HL-60 (cell line): ENCODE measurements at regions not wholly inside any gene's neighbourhood (a gene's known extent, or its start where the extent isn't known, plus 50 kb on each side); places are given as distances from the start of the nearest gene placed in this dataset.

Experiments
- GABPA ChIP-seq: IDR thresholded peaks from 2 replicates; pipeline ENCODE4 v1.6.1; 2012; ENCODE audit warnings: low read depth
- POLR2AphosphoS5 ChIP-seq: IDR thresholded peaks from 2 replicates; pipeline ENCODE4 v1.6.1; 2012; ENCODE audit warnings: low read depth
- SPI1 ChIP-seq: IDR thresholded peaks from 2 replicates; pipeline ENCODE4 v1.6.1; 2012; ENCODE audit warnings: low read depth, mild to moderate bottlenecking, borderline replicate concordance
- TF ChIP-seq, protein P1 (sequence below): IDR thresholded peaks from one replicate; pipeline ENCODE4 v1.5.1; 2011; ENCODE audit warnings: low read length, control low read depth, inconsistent platforms; ENCODE audit not compliant: insufficient read depth
- TF ChIP-seq, protein P2 (sequence below): IDR thresholded peaks from 2 replicates; pipeline ENCODE4 v1.6.1; 2012; ENCODE audit warnings: low read depth; ENCODE audit not compliant: insufficient replicate concordance

DNA sequence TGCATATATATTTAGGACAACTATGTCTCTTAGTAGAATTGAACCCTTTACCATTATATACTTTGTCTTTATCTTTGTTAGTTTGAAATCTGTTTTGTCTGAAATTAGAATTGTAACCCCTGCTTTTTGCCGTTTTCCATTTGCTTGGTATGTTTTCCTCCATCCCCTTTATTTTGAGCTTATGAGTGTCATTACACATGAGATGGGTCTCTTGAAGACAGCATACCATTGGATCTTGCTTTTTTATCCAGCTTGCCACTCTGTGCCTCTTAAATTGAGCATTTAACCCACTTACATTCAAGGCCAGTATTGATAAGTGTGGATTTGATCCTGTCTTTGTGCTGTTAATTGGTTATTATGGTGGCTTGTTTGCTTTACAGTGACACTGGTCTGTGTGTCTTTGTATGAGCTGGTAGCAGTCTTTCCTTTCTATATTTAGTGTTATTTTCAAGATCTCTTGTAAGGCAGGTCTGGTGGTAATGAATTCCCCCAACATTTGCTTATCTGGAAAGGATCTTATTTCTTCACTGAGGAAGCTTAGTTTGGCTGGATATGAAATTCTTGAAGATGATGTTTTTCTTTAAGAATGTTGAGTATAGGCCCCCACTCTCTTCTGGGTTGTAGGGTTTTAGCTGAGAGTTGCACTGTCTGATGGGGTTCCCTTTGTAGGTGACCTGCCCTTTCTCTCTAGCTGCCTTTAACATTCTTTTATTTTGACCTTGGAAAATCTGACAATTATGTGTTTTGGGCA, 149.5 kb downstream of the AHR start:
- TF ChIP-seq, protein P1, sequence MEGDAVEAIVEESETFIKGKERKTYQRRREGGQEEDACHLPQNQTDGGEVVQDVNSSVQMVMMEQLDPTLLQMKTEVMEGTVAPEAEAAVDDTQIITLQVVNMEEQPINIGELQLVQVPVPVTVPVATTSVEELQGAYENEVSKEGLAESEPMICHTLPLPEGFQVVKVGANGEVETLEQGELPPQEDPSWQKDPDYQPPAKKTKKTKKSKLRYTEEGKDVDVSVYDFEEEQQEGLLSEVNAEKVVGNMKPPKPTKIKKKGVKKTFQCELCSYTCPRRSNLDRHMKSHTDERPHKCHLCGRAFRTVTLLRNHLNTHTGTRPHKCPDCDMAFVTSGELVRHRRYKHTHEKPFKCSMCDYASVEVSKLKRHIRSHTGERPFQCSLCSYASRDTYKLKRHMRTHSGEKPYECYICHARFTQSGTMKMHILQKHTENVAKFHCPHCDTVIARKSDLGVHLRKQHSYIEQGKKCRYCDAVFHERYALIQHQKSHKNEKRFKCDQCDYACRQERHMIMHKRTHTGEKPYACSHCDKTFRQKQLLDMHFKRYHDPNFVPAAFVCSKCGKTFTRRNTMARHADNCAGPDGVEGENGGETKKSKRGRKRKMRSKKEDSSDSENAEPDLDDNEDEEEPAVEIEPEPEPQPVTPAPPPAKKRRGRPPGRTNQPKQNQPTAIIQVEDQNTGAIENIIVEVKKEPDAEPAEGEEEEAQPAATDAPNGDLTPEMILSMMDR: no peak
- TF ChIP-seq, protein P2, sequence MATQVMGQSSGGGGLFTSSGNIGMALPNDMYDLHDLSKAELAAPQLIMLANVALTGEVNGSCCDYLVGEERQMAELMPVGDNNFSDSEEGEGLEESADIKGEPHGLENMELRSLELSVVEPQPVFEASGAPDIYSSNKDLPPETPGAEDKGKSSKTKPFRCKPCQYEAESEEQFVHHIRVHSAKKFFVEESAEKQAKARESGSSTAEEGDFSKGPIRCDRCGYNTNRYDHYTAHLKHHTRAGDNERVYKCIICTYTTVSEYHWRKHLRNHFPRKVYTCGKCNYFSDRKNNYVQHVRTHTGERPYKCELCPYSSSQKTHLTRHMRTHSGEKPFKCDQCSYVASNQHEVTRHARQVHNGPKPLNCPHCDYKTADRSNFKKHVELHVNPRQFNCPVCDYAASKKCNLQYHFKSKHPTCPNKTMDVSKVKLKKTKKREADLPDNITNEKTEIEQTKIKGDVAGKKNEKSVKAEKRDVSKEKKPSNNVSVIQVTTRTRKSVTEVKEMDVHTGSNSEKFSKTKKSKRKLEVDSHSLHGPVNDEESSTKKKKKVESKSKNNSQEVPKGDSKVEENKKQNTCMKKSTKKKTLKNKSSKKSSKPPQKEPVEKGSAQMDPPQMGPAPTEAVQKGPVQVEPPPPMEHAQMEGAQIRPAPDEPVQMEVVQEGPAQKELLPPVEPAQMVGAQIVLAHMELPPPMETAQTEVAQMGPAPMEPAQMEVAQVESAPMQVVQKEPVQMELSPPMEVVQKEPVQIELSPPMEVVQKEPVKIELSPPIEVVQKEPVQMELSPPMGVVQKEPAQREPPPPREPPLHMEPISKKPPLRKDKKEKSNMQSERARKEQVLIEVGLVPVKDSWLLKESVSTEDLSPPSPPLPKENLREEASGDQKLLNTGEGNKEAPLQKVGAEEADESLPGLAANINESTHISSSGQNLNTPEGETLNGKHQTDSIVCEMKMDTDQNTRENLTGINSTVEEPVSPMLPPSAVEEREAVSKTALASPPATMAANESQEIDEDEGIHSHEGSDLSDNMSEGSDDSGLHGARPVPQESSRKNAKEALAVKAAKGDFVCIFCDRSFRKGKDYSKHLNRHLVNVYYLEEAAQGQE: no peak
- TF ChIP-seq SPI1: no peak
- TF ChIP-seq POLR2AphosphoS5: no peak
- no peak for TF ChIP-seq GABPA
